ENCODE measurements at regions not wholly inside any gene's neighbourhood (a gene's known extent, or its start where the extent isn't known, plus 50 kb on each side); places are given as distances from the start of the nearest gene placed in this dataset.

DNA sequence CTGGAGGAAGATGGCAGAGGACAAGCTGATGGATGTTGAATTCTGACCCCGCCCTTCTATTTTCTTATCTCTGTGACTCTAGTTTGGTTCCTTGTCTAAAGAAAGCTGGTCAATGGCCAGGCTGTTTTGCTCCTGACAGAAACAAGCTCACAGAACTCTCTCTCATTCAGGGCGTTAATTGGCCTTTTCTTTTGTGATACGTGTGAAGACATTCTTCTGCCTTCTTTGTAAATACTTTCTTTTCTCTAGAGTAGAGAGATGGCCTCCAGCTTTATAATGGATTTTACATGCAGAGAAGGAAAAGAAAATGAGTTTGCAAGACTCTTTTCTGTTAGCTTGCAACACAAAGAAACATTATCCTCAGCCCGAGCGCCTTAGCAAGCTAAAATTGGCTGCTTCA is 492.2 kb upstream of the CCDC196 start:
- no peak overlapping the region for H3K4me3 ChIP-seq (replicated peaks; ENCODE audit: low read depth, low read length)
- TF ChIP-seq, protein P1, sequence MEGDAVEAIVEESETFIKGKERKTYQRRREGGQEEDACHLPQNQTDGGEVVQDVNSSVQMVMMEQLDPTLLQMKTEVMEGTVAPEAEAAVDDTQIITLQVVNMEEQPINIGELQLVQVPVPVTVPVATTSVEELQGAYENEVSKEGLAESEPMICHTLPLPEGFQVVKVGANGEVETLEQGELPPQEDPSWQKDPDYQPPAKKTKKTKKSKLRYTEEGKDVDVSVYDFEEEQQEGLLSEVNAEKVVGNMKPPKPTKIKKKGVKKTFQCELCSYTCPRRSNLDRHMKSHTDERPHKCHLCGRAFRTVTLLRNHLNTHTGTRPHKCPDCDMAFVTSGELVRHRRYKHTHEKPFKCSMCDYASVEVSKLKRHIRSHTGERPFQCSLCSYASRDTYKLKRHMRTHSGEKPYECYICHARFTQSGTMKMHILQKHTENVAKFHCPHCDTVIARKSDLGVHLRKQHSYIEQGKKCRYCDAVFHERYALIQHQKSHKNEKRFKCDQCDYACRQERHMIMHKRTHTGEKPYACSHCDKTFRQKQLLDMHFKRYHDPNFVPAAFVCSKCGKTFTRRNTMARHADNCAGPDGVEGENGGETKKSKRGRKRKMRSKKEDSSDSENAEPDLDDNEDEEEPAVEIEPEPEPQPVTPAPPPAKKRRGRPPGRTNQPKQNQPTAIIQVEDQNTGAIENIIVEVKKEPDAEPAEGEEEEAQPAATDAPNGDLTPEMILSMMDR (IDR thresholded peaks at IDR 0.05; ENCODE audit: low read depth, low read length, missing control alignments), result no peak
- DNase-seq (ENCODE audit: extremely low read depth, low read depth), result no peak

DNA sequence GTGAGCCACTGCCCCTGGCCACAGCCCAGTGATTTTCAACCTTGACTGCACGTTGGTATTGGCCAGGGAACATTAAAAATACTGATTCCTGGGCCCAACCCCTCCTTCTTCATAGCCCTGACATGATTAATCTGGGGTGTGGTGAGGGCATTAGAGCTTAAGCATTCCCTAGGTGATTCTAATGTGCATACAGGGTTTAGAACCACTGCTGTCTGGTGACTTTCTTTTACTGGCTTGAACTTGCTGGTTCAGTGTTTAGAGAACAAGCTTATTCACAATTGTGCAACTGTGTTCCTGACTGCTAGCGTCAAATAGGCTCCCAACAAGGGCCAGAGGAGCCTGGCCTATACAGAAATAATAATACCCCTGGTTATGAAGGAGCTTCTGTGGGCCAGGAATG is 488.8 kb upstream of the CCDC196 start:
- TF ChIP-seq, protein P1 (IDR thresholded peaks at IDR 0.05; ENCODE audit: low read depth, low read length, missing control alignments), result no peak
- no peak overlapping the region for H3K4me3 ChIP-seq (replicated peaks; ENCODE audit: low read depth, low read length)
- DNase-seq (ENCODE audit: extremely low read depth, low read depth), result no peak

DNA sequence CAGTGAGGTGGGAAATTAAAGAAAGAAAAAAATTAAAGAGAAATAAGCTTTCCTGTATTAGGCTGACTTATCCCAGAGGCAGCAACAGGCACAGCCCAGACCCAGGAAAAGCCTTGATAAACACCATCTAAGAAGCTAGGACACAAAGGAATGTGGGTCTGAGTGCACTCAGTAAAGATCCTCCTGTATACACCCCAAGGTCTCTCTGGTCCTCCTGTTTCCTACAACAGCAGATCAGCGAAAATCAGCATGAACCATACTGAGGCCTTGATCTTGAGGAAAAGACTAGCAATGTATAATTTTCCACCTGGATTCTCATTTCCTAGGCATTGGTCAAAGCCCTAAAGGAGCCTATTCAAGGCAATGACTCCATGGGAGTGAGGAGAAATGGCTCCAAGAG is 486.3 kb upstream of the CCDC196 start:
- DNase-seq (ENCODE audit: extremely low read depth, low read depth), result no peak
- no peak overlapping the region for H3K4me3 ChIP-seq (replicated peaks; ENCODE audit: low read depth, low read length)
- TF ChIP-seq, protein P1 (IDR thresholded peaks at IDR 0.05; ENCODE audit: low read depth, low read length, missing control alignments), result no peak

DNA sequence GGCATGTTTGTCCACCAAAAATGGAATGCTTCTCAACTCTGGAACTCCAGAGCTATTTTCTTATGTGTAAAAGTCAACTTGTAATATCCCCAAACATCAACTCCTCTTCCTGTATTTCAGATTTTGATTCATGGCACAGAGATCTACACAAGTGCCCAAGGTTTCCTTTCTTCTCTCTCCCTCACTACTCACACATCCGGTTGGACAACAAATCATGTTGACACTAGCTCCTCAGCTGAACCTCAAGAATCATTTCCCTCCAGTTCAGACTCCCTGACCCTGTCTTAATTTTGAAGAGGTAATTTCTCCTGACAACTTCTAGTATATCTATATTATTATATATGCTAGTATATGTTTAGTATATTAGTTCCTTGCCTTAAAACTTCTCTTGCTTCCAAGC is 485.4 kb upstream of the CCDC196 start:
- no peak for DNase-seq (ENCODE audit: extremely low read depth, low read depth)
- H3K4me3 ChIP-seq (replicated peaks; ENCODE audit: low read depth, low read length), result no peak overlapping the region
- TF ChIP-seq, protein P1 (IDR thresholded peaks at IDR 0.05; ENCODE audit: low read depth, low read length, missing control alignments), result no peak

DNA sequence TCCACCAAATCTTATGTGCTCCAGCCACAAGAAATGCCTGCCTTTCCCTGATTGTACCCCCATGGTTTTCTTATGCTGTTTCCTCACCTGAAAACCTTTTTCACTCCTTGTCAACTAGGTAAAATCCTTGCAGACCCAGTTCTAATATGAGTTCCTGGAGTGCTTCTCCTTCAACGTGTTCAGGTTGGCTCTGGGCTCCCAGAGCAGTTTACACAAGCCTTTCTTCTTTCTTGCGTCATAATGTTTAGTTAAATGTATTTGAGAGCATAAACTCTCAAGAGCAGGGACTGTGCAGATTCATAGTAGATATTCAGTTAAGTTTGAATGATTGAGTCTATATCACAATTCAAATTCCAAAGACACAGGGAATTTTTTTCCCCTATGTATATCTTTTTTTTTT is 484.8 kb upstream of the CCDC196 start:
- TF ChIP-seq, protein P1 (IDR thresholded peaks at IDR 0.05; ENCODE audit: low read depth, low read length, missing control alignments), result no peak
- H3K4me3 ChIP-seq (replicated peaks; ENCODE audit: low read depth, low read length), result no peak overlapping the region
- no peak for DNase-seq (ENCODE audit: extremely low read depth, low read depth)

DNA sequence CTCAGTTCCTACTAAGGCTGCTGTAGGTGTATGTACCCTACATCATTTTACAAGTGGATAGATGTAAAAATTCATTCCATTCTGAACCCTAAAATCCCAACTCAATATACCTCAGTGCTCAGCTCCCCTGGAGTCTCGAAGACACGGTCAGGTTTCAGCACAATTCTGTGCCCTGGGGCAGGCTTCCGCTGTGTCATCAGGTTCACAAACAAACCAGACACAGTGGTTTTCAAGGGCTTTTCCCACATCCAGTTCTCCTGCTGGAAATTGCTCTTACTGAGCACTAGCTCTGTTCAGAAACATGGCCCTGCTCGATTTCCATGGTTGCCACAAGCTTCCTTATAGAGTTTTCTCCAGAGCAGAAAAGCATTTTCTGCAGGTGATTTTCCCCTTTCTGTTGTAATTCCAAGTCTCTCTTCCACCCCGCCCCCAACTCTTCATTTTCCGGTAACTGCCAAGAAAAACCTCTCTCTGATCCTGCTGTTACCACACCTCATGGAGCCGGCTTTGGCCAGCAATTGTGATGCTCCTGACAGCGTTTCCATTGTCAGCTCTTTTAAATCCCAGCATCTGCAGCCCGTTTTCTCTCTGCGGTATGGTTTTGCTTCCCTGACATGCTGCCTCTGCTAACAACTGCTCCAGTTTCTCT is 483.0 kb upstream of the CCDC196 start:
- TF ChIP-seq, protein P1 (IDR thresholded peaks at IDR 0.05; ENCODE audit: low read depth, low read length, missing control alignments), result no peak
- DNase-seq (ENCODE audit: extremely low read depth, low read depth), result no peak

DNA sequence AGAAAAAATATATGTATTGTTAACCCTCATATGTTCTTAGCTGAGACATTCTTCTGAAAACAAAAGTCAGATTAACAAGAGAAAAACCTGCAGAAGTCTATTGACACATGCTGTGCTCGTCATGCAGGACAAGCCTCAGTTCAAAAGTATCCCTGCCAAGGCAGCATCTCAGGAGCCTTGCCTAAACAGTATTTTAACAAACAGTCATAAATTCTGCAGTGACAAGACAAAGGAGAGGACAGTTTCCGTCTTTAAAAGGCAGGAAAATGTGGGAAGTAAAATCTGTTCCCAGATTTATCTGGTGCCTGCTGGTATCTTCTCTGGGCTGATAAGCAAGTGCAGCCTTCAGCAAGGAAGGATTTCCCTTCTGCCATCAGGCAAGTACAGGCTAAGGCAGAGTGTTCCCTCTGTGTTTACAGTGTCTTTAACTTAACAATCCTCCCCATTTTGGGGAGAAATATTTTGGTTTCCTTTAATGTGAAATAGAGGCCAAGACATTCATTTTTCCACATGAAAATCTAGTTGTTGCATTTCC is 480.2 kb upstream of the CCDC196 start:
- TF ChIP-seq, protein P1 (IDR thresholded peaks at IDR 0.05; ENCODE audit: low read depth, low read length, missing control alignments), result no peak
- DNase-seq (ENCODE audit: extremely low read depth, low read depth), result no peak
- H3K4me3 ChIP-seq (replicated peaks; ENCODE audit: low read depth, low read length), result no peak overlapping the region

More for the DNA sequence above, 483.0 kb upstream of the CCDC196 start:
- no peak overlapping the region for H3K4me3 ChIP-seq (replicated peaks; ENCODE audit: low read depth, low read length)

All from HFF-Myc (cell line).